ENCODE measurements at regions not wholly inside any gene's neighbourhood (a gene's known extent, or its start where the extent isn't known, plus 50 kb on each side); places are given as distances from the start of the nearest gene placed in this dataset.

GRCh38 chrX:122817321-122817955, 366.6 kb upstream of the GRIA3 start:
- no peak for TF ChIP-seq CTCF (IDR thresholded peaks at IDR 0.05)
- TF ChIP-seq POLR2AphosphoS5 (IDR thresholded peaks at IDR 0.05) = no peak
